Bone marrow (tissue), 2 donors: ENCODE measurements at regions not wholly inside any gene's neighbourhood (a gene's known extent, or its start where the extent isn't known, plus 50 kb on each side); places are given as distances from the start of the nearest gene placed in this dataset.

ENCODE experiments used
- DNase-seq, 2 donors: peaks; one replicate each; lab custom pipeline; 2025; lab: John Stamatoyannopoulos, UW

DNA sequence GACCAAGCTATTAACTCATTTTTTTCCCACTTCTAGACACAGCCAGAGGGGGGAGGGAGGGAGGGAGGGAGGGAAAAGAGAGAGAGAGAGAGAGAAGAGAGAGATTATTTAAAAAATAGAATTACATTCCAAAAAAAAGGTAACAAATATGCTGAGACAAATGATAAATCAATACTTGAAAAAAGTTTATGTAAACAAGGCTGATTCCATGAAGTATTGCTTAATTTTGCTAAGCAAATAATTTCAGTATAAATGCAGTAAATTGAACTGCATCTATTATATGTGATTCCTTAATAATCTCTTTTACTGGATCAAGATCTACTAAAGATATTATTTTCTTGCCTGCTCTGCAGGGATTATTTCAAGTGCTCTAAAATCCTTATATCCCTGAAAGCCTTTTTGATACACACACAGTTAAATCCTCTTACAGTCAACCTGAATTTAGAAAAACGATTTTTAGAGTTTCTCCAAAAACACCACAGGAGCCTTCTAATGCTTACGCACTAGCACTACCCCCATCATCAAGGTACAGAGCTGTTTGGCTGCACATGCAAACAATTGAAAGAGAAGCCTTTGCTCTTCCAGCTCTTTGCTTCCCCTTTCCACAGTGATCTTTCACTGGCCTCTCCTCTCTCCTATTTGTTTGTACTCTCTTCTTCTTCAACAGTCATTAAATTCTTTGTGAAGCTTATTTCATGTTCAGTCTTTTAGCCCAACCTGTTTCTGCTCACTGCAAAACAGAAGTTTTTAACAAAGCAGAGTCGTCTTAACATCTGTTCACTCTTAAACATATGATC is 426.3 kb upstream of the FAM241A start:
- DNase-seq: no peak

DNA sequence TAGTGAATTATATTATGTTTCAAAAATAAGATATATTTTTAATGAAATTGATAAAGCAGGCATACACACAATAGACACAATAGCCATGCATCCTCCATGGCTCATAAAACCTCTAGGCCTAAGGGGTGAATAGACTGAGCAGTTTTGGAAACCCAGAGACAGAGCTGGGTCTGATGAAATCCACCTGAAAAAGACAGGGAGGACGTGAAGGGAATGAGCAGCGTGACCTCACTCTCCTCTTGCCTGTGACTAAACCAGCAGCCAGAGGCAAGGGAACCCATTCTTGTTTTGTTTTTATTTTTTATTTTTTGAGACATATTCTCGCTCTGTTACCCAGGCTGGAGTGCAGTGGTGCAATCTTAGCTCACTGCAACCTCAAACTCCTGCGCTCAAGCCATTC is 424.4 kb upstream of the FAM241A start:
- DNase-seq: no peak

DNA sequence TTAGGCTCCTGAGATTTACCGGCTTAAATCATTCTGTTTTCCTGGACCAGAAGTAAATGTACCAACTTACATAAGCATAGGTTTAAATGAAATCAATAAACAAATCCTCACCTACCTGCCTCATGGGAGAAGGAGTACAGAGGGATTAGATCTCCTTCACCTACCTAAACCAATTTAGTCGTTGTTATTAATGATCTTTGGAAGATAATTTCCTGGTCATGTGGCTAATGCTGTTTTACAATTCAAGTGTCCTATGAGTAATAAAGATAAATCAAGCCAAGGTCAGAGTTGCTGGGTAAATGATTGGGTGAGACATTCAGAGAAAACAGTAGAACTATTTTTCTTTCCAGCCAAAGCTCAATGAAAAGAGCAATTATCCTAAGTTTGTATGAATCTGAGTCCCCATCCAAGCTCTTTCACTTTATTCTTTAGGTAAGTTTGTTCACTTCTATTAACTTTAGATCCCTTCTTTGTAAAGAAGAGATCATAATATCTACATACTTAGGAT is 423.0 kb upstream of the FAM241A start:
- no peak for DNase-seq

DNA sequence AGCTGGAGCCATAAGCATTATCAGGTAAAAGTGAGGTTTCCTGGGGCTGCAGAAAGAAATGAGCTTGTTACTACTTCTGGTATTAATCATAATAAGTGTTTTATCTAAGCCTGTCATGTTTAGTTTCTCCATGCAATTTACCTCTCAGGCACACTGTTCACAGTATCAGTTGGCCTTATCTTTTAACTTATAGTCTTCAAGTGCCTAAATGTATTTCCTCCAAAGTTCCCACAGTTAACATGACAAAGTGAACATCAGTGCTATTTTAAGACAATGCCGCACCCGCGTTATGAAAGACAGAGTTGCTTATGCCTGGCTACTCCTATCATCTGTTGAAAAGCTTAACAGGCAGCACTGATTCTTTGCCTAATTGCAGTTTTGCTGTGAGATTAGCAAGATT is 408.7 kb upstream of the FAM241A start:
- DNase-seq: no peak

DNA sequence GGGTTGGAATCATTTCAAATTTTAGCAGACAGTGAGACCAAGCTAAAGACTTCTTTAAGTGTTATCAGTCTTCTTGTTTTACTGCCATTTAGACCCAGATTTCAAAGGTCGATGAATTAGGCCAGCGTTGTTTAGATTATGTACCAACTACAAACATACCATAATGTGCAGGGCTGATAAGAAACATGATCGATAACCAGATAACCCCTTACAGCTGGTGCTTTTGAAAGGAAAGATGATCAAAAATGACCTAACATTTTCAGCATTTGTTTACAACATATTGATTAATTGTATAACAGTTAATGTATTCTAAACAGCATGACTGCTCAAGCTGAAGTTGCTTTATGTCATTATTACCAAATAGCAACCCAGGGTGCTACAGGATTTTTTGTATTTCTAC is 400.4 kb upstream of the FAM241A start:
- DNase-seq: no peak

DNA sequence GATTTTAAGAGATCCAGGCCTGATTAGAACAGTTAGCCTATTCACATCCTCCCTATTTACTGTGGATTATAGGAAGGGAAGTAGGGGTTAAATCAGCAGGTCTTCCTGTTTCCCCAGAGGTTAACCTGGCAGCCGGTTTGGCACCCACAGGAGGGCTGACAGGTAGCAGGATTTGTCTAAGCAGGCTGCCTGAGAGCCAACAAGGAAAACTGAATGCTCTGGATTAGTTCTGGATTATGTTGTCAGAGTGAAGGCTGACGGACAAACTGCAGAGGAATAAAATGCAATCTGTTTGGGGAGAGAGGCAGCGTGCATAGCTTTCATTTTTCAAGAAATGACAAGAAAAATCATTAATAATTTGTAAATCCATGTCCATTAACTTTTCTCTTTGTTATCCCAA is 397.1 kb upstream of the FAM241A start:
- no peak for DNase-seq

DNA sequence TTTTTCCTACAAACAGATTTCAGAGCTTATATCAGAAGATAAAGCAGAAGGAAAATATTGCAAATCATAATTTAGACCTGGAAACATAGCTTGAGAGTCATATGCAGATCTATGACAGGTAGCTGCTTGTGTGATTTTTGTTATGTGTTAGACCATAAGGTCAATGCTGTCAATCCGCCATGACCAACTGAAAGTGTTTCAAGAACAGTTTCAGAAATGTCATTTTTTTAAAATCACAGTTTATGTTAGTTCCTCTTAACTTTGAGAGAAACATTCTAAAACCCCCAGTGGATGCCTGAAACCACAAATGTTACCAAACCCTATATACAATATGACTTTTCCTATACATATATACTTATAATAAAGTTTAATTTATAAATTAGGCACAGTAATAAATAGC is 391.3 kb upstream of the FAM241A start:
- no peak for DNase-seq

DNA sequence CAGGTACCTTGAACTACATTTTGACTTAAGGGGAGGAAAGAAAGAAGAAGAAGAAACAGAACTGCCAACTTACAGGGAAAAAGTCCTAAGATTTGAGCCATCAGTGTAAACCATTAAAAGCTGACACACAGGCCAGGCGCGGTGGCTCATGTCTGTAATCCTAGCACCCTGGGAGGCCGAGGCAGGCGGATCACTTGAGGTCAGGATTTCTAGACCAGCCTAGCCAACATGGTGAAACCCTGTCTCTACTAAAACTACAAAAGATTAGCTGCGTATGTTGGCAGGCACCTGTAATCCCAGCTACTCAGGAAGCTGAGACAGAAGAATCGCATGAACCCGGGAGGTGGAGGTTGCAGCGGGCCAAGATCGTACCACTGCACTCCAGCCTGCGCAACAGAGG is 389.7 kb upstream of the FAM241A start:
- no peak for DNase-seq

DNA sequence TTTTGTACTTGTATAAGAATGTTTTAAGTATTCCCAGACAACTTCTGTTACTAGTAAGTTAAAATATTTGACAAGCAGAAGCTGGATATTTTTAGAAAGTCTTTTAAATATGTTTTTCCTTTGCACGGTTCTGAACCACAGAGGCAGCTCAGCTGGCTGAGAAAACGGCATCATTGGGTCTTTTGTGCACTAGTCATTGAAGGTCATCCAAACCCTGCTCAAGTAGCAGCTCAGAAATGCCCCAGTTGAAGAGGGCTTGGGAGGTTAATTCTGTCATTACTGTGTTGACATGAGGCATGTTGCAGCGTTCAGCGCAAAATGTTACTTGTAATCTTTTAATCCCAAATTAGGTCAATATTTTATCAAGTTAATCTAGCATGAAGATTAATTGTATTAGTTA is 383.7 kb upstream of the FAM241A start:
- DNase-seq: no peak

DNA sequence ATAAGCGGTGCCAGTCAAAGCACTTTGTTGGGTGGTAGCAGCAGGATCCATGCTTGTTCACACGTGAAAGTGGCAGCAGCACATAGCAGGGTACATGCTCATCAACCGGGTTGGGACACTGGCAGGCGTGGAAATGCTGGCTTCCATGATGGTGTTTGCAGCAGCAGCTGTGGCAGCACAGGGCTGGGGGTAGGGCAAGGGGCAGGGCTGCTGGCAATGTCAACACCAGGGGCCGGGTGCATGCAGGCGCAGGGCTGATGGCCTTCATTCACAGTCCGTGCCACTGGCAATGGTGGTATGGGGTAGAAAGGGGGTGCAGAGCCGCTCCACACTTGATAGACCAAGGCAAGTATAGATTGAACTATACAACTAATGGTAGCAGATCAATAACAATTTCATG is 374.7 kb upstream of the FAM241A start:
- no peak for DNase-seq

DNA sequence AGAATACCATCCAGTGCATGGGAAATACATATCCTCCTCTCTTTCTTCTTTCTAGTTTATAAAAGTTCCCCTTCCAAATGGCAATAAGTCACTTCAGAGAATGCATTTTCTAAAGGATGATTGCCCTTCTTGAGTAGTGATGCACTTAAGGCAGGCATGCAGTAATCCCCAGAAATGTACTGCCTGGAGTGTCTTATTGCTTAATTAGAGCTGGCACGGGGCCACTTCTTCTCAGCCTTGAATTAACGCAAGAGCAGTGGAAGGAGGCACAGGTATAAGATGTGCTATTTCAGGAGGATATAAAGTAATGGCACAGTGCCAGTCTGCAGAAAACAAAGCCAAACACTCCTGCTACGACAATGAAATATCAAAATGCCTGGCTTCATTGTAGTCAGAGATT is 371.4 kb upstream of the FAM241A start:
- no peak for DNase-seq

DNA sequence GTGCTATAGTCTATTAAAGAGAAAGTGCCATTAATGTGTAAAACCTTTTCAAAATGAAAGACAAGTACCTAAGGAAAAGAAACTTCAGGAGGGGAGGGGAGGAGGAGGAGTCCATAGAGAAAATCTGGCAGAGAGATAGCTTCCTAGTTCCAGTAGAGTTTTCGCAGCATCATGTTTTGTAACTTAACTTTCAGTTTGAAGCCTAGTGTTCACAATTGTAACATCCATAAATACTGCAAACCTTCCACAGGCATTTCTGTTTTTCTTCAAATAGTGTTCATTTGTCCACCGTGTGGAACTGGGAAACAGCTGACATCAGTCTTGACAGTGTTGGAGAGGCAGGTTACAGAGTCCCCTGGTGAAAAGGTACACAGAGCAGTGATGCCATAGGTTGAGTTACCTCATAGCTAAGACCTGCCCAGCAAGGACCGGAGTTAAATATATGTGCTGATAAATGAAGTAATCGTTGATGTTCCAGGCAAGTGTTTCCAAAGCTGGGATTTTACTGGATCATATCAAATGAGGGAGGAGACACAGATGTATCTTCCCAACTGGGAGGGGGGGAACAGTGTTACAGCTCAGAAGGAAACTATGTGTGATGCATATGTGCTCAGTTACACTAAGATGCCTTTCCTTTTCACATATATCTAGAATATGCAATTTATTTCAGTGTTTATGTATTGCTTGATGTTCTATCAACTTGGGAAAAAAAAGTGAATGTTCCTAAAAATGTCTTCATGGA is 369.5 kb upstream of the FAM241A start:
- DNase-seq: no peak

DNA sequence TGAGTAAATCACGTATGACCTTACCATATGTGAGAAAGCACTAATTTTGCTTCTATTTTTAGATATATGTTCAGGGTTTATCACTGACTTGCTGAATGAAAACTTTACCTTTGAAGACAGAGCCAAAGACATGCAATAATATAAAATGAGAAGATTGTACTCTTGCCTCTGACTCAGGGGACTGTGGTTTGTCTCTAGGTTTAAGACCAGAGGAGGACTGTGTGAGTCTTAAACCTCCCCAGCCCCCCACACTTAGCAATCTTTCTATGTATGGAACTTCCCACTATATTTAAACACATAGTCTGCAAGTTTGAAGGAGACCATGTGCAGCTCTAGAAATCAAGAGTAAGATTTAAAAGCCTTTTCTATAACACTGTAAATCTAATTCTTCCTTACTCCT is 368.7 kb upstream of the FAM241A start:
- DNase-seq: no peak

DNA sequence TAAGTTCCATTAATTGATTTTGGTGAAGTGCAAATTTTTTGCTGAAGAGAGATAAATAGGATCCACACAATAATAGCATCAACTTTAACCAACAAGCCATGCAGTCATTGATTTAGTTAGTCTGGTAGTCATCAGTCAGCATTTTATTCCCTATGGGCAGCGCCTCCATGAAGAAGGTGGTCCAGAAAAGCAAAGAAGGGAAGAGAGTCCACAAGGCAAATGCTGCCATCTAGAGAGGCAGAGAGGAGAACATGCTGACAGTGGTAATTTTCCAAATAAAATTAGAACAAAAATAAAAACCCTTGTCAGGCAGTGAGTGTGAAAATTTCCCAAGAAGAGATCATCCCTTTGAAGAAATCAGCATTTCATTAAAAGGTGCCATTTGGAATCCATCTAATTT is 366.7 kb upstream of the FAM241A start:
- no peak for DNase-seq

DNA sequence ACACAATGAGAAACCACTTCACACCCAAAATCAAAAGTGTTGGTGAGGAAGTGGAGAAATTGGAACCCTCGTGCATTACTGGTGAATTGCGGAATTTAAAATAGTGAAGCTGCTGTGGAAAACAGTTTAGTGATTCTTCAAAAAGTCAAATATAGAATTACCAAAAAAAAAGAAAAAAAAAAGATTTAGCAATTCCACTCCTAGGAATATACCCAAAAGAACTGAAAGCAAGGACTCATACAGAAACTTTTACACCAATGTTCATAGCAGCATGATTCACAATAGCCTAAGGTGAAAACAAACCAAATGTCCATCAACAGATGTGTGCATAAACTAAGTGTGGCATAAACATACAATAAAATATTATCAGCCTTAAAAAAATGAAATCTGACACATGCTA is 364.3 kb upstream of the FAM241A start:
- no peak for DNase-seq

DNA sequence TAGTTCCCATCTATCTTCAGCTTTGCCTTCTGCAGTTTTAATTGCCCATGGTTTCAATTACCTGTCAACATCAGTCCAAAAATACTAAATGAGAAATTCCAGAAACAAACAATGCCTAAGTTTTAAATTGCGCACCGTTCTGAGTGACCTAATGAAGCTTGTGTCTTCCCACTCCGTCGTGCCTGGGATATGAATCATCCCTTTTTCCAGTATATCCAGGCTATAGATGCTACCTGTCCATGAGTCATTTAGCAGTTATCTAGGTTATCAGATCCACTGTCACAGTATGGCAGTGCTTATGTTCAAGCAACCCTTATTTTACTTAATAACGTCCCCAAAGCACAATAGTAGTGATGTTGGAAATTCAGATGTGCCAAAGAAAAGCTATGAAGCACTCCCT is 363.6 kb upstream of the FAM241A start:
- DNase-seq: no peak

DNA sequence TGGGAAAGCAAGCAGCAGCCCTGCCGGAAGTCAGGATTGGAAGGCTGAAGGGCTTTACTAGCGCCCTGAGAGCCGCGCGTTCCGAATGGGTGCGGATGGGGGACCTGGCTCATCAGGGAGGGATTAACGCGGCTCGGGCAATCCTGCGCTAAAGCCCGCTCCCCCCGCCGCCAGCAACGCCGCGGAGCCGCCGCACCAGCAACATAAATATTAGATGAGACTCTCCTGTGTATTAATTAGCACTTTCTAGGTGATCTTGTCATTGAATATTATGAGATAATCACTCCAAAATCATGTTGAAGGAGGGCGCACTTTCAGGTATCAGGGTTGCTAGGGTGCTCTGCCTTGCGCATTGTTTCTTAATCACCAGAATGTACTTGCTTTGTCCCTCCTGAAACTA is 357.2 kb upstream of the FAM241A start:
- no peak for DNase-seq

DNA sequence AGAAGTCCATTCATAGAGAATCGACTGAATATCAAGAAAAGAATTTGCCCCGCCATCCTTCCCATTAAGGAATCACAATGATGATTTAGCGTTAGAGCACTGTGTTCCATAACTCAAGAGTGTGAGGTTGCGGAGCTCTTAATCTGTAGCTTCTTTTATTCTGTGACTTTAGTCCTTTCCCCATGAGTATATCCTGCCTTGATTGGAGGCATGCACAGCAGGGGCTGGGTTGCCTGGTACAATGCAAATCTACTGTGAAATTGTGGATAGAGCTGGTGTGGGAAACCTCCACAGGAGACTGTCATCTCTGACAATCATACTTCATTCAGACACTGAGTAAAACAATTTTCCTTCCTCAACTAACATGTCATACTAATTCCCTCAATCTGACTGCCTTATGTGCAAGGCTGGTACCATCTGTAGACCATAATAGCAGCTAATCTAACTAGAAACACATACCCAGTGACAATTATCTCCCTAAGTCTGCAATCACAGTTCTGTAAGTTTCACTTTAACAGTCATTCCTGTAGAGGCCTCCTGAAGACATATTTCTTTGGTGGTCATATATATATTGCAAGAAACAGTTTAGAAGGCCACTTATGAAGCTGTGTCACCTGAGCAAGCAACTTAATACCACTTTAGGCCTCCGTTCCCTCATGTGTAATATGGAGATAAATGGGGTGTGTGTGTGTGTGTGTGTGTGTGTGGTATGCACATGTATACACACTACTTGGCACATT is 355.2 kb upstream of the FAM241A start:
- DNase-seq: no peak

DNA sequence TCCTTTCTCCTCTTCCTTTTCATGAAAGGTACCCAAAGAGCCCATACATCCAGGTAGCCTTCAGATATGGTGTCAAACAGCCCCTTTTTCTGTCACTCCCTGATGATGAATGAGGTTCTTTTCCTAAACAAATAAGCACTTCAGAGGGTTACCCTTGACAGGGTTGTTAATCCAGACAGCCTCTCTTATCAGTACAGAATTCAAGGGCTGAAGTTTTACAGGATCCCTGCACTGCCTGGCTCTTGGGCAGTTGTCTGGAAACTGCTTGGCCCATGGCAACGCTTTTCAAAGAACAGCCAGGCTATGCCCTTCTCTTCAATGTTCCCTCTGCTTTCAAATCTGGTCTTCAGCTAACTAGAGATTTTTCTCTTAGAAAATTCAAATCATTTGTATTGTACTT is 352.6 kb upstream of the FAM241A start:
- no peak for DNase-seq

DNA sequence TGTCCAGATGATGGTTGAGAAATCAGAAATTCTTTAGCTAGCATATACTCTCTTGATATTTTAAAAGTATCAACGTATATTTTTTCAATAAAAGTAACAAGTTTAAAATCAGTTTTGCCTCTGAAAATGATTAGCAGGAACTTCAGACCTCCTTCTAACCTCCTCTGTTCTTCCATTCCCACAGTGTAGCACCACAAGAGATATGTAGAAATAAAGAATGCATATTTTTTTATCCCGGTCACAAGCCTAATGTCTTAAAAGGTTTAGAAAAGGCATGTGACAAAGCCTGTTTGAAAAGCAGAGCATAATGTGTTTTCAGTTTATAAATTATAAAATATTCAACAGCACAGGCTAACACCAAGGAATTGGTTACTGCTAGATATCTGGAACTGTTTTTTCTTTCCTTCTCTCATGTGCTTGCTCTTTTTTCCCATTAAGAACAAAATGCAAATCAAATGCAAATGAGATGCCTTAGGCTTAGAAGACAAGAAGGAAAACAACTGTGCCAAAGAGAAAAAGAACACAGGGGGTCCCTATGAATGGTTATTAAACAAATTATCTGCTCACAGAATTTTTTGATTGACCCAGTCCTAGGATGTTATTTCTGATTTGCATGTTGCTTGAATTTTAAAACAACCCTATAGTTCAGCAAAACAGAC is 351.7 kb upstream of the FAM241A start:
- DNase-seq: no peak

DNA sequence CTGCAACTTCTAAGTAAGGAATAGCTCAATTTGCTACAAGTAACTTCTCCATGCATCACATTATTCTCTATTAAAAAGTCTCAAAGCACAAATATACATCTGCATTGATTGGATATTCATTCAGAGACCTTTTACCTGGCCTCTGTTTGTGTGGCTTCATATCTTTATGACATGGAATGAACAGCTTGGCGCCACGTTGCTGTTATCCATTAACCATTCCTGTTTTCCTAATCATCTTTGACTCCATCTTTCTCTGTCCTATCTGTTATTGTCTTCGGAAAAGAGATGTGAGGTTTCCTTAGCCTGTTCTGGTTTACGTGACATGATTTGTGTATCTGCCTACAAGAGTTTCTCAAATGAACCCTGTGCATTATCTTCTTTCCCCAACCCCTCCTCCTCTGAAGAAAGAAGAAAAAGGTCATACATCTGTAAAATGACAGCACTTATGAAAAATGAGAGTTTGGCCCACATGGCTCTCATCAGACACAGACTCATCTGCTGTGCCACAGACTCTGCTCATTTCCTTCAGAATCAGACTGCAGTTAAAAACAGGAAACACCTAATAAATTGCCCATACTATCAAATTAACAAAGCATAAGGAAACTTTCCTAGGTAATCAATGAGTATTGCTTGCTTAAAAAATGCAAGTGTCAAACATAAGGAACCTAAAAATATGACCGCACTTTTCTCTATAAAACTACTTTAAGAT is 347.6 kb upstream of the FAM241A start:
- no peak for DNase-seq

DNA sequence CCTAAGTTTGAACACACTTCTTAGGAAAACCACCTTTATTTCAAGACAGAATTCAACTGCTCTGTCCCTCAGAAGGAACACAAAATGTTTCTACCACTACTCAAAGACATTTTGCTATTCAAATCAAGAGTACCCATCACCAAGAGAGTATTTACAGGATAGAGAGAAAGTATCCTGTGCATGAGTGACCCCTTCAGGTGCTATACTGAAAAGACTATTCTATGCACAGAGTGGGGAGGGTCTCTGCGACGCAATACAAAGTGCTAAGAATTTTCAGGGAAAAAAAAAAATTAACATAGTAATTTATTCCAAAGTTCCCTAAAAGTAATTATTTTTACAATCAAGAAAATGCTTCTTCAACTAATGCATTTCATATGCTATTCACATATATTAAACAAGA is 346.4 kb upstream of the FAM241A start:
- DNase-seq: no peak
